Activated naive CD8-positive, alpha-beta T cell treated with anti-CD3 and anti-CD28 coated beads, Interleukin-2, amount 50 U/mL, for 24 hours (primary cell): ENCODE measurements at regions not wholly inside any gene's neighbourhood (a gene's known extent, or its start where the extent isn't known, plus 50 kb on each side); places are given as distances from the start of the nearest gene placed in this dataset.
"Not testable (repeated sequence)": the region's sequence is repeated elsewhere in the genome, so short reads cannot be mapped to it uniquely, and the experiment has no call there.

Experiments used
- ATAC-seq: fragments of 150-1000 bp; cut with Tn5 transposase; one replicate; pipeline ENCODE4 v1.10.0; 2021
- DNase-seq: peaks from one replicate; pipeline ENCODE4 v3.0.0; 2021
- H3K27ac Mint-ChIP-seq: one replicate; pipeline ENCODE4 v1.8.0; 2021; ENCODE audit warnings: mild to moderate bottlenecking, mixed read lengths
- H3K27me3 Mint-ChIP-seq: one replicate; pipeline ENCODE4 v1.8.0; 2021; ENCODE audit warnings: mixed read lengths
- H3K36me3 Mint-ChIP-seq: one replicate; pipeline ENCODE4 v1.8.0; 2021; ENCODE audit warnings: low read depth, mixed read lengths
- H3K4me1 Mint-ChIP-seq: one replicate; pipeline ENCODE4 v1.8.0; 2021; ENCODE audit warnings: mixed read lengths
- H3K4me3 Mint-ChIP-seq: one replicate; pipeline ENCODE4 v1.8.0; 2021; ENCODE audit warnings: mild to moderate bottlenecking, moderate library complexity, mixed read lengths
- H3K9me3 Mint-ChIP-seq: one replicate; pipeline ENCODE4 v1.8.0; 2021; ENCODE audit warnings: mixed read lengths

GRCh38 chr5:21573416-21574314 is 1279.5 kb downstream of the CDH12 start:
- H3K9me3 Mint-ChIP-seq: peaks cover 7% of the 10 kb centered on the region
- no peak overlapping the region for H3K4me3 Mint-ChIP-seq

GRCh38 chr5:21571196-21571595 is 1281.9 kb downstream of the CDH12 start:
- not testable (repeated sequence) for H3K27ac Mint-ChIP-seq, H3K4me3 Mint-ChIP-seq, ATAC-seq, H3K27me3 Mint-ChIP-seq, H3K4me1 Mint-ChIP-seq, DNase-seq
- peaks cover 14% of the 10 kb centered on the region for H3K36me3 Mint-ChIP-seq
- H3K9me3 Mint-ChIP-seq: peaks cover 11% of the 10 kb centered on the region

More at GRCh38 chr5:21573416-21574314, 1279.5 kb downstream of the CDH12 start:
- no peak for DNase-seq
- H3K4me1 Mint-ChIP-seq: no peaks in the 10 kb centered on the region
- ATAC-seq: no peak
- no peak overlapping the region for H3K27ac Mint-ChIP-seq
- H3K36me3 Mint-ChIP-seq: no peaks in the 10 kb centered on the region
- no peaks in the 10 kb centered on the region for H3K27me3 Mint-ChIP-seq

- not testable (repeated sequence) for ATAC-seq, H3K9me3 Mint-ChIP-seq, H3K36me3 Mint-ChIP-seq, H3K27ac Mint-ChIP-seq, H3K27me3 Mint-ChIP-seq, H3K4me1 Mint-ChIP-seq, DNase-seq, H3K4me3 Mint-ChIP-seq
Measured at GRCh38 chr5:21559109-21559508, 1294.0 kb downstream of the CDH12 start.

GRCh38 chr5:21552263-21552662 is 1300.9 kb downstream of the CDH12 start:
- not testable (repeated sequence) for H3K36me3 Mint-ChIP-seq, H3K27me3 Mint-ChIP-seq, H3K4me3 Mint-ChIP-seq, DNase-seq, H3K9me3 Mint-ChIP-seq, ATAC-seq, H3K4me1 Mint-ChIP-seq, H3K27ac Mint-ChIP-seq

GRCh38 chr5:21550916-21551315 is 1302.2 kb downstream of the CDH12 start:
- H3K9me3 Mint-ChIP-seq, ATAC-seq, H3K4me1 Mint-ChIP-seq, H3K4me3 Mint-ChIP-seq, H3K36me3 Mint-ChIP-seq, H3K27me3 Mint-ChIP-seq, DNase-seq, H3K27ac Mint-ChIP-seq: not testable (repeated sequence)

GRCh38 chr5:21547656-21548055 is 1305.5 kb downstream of the CDH12 start:
- DNase-seq, H3K36me3 Mint-ChIP-seq, H3K4me1 Mint-ChIP-seq, H3K27ac Mint-ChIP-seq, H3K4me3 Mint-ChIP-seq, H3K9me3 Mint-ChIP-seq, H3K27me3 Mint-ChIP-seq, ATAC-seq: not testable (repeated sequence)

GRCh38 chr5:21535114-21535513 is 1318.0 kb downstream of the CDH12 start:
- H3K9me3 Mint-ChIP-seq, DNase-seq, H3K4me3 Mint-ChIP-seq, H3K36me3 Mint-ChIP-seq, H3K27ac Mint-ChIP-seq, H3K27me3 Mint-ChIP-seq, H3K4me1 Mint-ChIP-seq, ATAC-seq: not testable (repeated sequence)

- H3K4me3 Mint-ChIP-seq, H3K9me3 Mint-ChIP-seq, H3K27me3 Mint-ChIP-seq, ATAC-seq, DNase-seq, H3K27ac Mint-ChIP-seq, H3K36me3 Mint-ChIP-seq, H3K4me1 Mint-ChIP-seq: not testable (repeated sequence)
Measured at GRCh38 chr5:21521157-21521556, 1332.0 kb downstream of the CDH12 start.

- not testable (repeated sequence) for H3K4me1 Mint-ChIP-seq, H3K4me3 Mint-ChIP-seq, DNase-seq, ATAC-seq, H3K27ac Mint-ChIP-seq, H3K27me3 Mint-ChIP-seq, H3K9me3 Mint-ChIP-seq
- peaks cover 11% of the 10 kb centered on the region for H3K36me3 Mint-ChIP-seq
Measured at GRCh38 chr5:21496926-21497325, 1356.2 kb downstream of the CDH12 start.

GRCh38 chr5:21496056-21496455 is 1357.1 kb downstream of the CDH12 start:
- not testable (repeated sequence) for H3K27me3 Mint-ChIP-seq, H3K9me3 Mint-ChIP-seq, ATAC-seq, H3K4me3 Mint-ChIP-seq, H3K4me1 Mint-ChIP-seq, DNase-seq, H3K36me3 Mint-ChIP-seq, H3K27ac Mint-ChIP-seq

- not testable (repeated sequence) for DNase-seq, H3K27ac Mint-ChIP-seq, H3K4me3 Mint-ChIP-seq, ATAC-seq, H3K9me3 Mint-ChIP-seq, H3K36me3 Mint-ChIP-seq, H3K4me1 Mint-ChIP-seq, H3K27me3 Mint-ChIP-seq
Measured at GRCh38 chr5:21495235-21495634, 1357.9 kb downstream of the CDH12 start.

- H3K4me3 Mint-ChIP-seq, DNase-seq, H3K36me3 Mint-ChIP-seq, H3K4me1 Mint-ChIP-seq, H3K27ac Mint-ChIP-seq, ATAC-seq, H3K9me3 Mint-ChIP-seq, H3K27me3 Mint-ChIP-seq: not testable (repeated sequence)
Measured at GRCh38 chr5:21494033-21494432, 1359.1 kb downstream of the CDH12 start.

GRCh38 chr5:21491182-21491581 is 1362.0 kb downstream of the CDH12 start:
- not testable (repeated sequence) for H3K4me1 Mint-ChIP-seq, H3K4me3 Mint-ChIP-seq, H3K36me3 Mint-ChIP-seq, H3K9me3 Mint-ChIP-seq, H3K27me3 Mint-ChIP-seq, DNase-seq, ATAC-seq, H3K27ac Mint-ChIP-seq

- not testable (repeated sequence) for H3K27ac Mint-ChIP-seq, H3K4me1 Mint-ChIP-seq, H3K4me3 Mint-ChIP-seq, H3K9me3 Mint-ChIP-seq, DNase-seq, H3K36me3 Mint-ChIP-seq, ATAC-seq, H3K27me3 Mint-ChIP-seq
Measured at GRCh38 chr5:21488828-21489227, 1364.3 kb downstream of the CDH12 start.

GRCh38 chr5:21485458-21486000 is 1367.6 kb downstream of the CDH12 start:
- not testable (repeated sequence) for H3K27me3 Mint-ChIP-seq, H3K4me1 Mint-ChIP-seq, ATAC-seq, H3K27ac Mint-ChIP-seq, H3K9me3 Mint-ChIP-seq, H3K36me3 Mint-ChIP-seq, H3K4me3 Mint-ChIP-seq
- DNase-seq: peak; percentile 27
